Stomach smooth muscle (tissue), 2 donors: ENCODE measurements at regions not wholly inside any gene's neighbourhood (a gene's known extent, or its start where the extent isn't known, plus 50 kb on each side); places are given as distances from the start of the nearest gene placed in this dataset.

Experiments
- H3K27ac ChIP-seq: one replicate; pipeline ENCODE4 v1.7.0; 2013; ENCODE audit warnings: mild to moderate bottlenecking, low read length, inconsistent platforms
- H3K27me3 ChIP-seq, 2 donors: one replicate each; pipeline ENCODE4 v1.7.0; 2013; ENCODE audit warnings: low read length in 2 of 2; ENCODE audit not compliant: insufficient read depth in 2 of 2, control insufficient read depth in 1 of 2
- H3K36me3 ChIP-seq, 2 donors: one replicate each; pipeline ENCODE4 v1.7.0; 2013; ENCODE audit warnings: low read length in 2 of 2; ENCODE audit not compliant: control insufficient read depth in 2 of 2, insufficient read depth in 2 of 2
- H3K4me1 ChIP-seq: one replicate; pipeline ENCODE4 v1.7.0; 2013; ENCODE audit warnings: low read length; ENCODE audit not compliant: control insufficient read depth, insufficient read depth
- H3K4me3 ChIP-seq, 2 donors: one replicate each; pipeline ENCODE4 v1.7.0; 2013; ENCODE audit warnings: low read length in 2 of 2
- H3K9ac ChIP-seq, 2 donors: one replicate each; pipeline ENCODE4 v1.7.0; 2013; ENCODE audit warnings: low read length in 2 of 2, mild to moderate bottlenecking in 1 of 2
- H3K9me3 ChIP-seq, 2 donors: one replicate each; pipeline ENCODE4 v1.7.0; 2013; ENCODE audit warnings: low read length in 2 of 2; ENCODE audit not compliant: control insufficient read depth in 2 of 2
- donor health status: healthy.
- donor health status: Pancreatic carcinoma.

DNA sequence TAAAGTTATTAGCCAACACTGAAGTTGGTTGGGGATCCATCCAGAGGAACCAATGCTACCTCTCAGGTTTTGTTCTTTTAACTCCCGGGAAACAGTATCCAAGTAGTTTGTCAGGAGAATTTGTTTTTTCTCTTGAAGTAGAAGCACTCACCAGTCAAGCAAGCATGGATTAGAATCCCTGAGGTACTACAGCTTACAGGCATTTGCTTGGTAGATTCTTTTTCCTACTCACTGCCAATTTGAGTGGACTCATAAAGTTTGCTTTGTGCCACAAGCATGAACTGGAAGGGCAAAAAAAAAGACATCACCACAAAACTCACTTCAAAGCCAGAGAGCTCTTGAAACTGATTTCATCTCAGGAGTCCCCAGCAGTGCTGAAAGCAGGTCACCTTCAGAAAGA lies 167.4 kb downstream of the MBOAT1 start:
- Histone ChIP-seq H3K27me3 (no peaks in the 10 kb centered on the region), H3K9me3 (peaks cover 0 to 6% of the 10 kb centered on the region in 2 donors), H3K4me3 (no peak overlapping the region), H3K9ac (no peak overlapping the region), H3K36me3 (no peaks in the 10 kb centered on the region), H3K27ac (no peak overlapping the region), H3K4me1 (no peaks in the 10 kb centered on the region)
